HG02759 (cell line): ENCODE measurements at regions not wholly inside any gene's neighbourhood (a gene's known extent, or its start where the extent isn't known, plus 50 kb on each side); places are given as distances from the start of the nearest gene placed in this dataset.

Source experiments
- ATAC-seq: cut with Tn5 transposase; IDR thresholded peaks from one replicate; pipeline ENCODE4 v1.9.1; 2021; ENCODE audit warnings: mild to moderate bottlenecking, moderate library complexity; ENCODE audit not compliant: unreplicated experiment

DNA sequence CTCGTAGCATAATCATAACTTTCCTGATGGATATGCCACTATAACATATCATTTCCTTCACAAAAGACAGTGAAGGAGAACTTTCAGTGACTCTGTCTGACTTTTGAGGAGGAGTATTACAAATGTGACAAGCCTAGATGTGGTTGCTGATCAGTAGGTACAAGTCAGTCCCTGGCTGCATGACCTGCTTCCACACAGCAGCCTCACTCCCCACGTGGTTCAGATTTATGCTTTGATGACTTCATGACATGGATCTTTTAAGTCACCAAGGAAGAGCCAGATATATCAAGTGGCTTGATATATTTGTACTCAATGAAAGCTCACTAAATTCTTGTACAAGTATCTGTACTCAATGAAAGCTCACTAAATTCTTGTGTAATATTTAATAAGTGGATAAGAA is 50.9 kb upstream of the MKLN1 start:
- no peak for ATAC-seq
